ENCODE measurements at regions not wholly inside any gene's neighbourhood (a gene's known extent, or its start where the extent isn't known, plus 50 kb on each side); places are given as distances from the start of the nearest gene placed in this dataset.
"Not testable (repeated sequence)": the region's sequence is repeated elsewhere in the genome, so short reads cannot be mapped to it uniquely, and the experiment has no call there.

DNA sequence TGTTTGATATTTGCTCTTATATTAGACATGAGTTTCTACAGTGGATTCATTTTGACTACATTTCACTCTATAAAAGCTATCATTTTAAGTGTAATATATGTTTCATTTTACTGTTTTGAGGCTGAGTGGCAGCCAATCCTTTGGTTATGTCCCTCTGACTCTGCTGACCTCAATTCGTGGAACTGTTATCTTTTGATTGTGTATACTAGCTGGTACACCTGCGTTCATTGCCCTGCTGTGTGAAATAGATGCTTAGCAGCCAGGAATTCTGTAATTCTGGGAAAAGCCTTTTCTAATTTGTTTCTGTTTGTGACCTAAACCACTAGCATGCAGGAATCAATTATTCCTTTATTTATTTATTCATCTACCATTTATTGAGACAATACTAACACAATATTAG is 269.4 kb upstream of the CT83 start:
- TF ChIP-seq YY1 (IDR thresholded peaks at IDR 0.05; ENCODE audit: insufficient read depth, insufficient read length) (no peak), ZNF274 (IDR thresholded peaks at IDR 0.05; ENCODE audit: low read depth, low read length) (no peak), SUZ12 (IDR thresholded peaks at IDR 0.05; ENCODE audit: extremely low read depth, insufficient read depth, insufficient read length) (no peak)
- no peaks in the 10 kb centered on the region for H3K27me3 ChIP-seq (ENCODE audit: insufficient read depth, insufficient read length)
- no peaks in the 10 kb centered on the region for H3K4me1 ChIP-seq (ENCODE audit: insufficient read depth, insufficient read length)
- H3K9ac ChIP-seq (ENCODE audit: insufficient read length, low read depth) = no peak overlapping the region
- H3K36me3 ChIP-seq (ENCODE audit: insufficient read depth, insufficient read length, low read length) = no peaks in the 10 kb centered on the region
- no peak for DNase-seq (ENCODE audit: low read depth, low spot score)
- H3K4me3 ChIP-seq (ENCODE audit: insufficient read length, low read depth) = no peak overlapping the region
- no peaks in the 10 kb centered on the region for H3K9me3 ChIP-seq (ENCODE audit: insufficient read depth, low read length)

DNA sequence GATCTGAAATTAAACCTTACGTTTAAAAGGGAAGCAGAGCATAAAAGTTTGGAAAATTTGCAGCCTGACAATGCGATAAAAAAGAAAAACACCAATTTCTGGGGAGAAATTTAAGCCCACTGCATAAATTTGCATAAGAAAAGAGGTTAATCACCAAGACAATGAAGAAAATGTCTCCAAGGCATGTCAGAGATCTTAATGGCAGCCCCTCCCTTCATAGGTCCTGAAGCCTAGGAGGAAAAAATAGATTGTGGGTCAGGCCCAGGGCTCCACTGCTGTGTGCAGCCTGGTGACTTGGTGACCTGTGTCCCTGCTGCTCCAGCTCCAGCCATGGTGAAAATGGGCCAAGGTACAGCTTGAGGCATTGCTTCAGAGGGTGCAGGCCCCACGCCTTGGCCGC is 264.0 kb upstream of the CT83 start:
- Histone ChIP-seq H3K27me3 (ENCODE audit: insufficient read depth, insufficient read length) (no peaks in the 10 kb centered on the region), H3K36me3 (ENCODE audit: insufficient read depth, insufficient read length, low read length) (no peaks in the 10 kb centered on the region), H3K9ac (ENCODE audit: insufficient read length, low read depth) (no peak overlapping the region), H3K4me3 (ENCODE audit: insufficient read length, low read depth) (no peak overlapping the region), H3K4me1 (ENCODE audit: insufficient read depth, insufficient read length) (no peaks in the 10 kb centered on the region), H3K9me3 (ENCODE audit: insufficient read depth, low read length) (no peaks in the 10 kb centered on the region)
- DNase-seq (ENCODE audit: low read depth, low spot score) = peak; percentile 33
- TF ChIP-seq YY1 (IDR thresholded peaks at IDR 0.05; ENCODE audit: insufficient read depth, insufficient read length) (no peak), SUZ12 (IDR thresholded peaks at IDR 0.05; ENCODE audit: extremely low read depth, insufficient read depth, insufficient read length) (no peak), ZNF274 (IDR thresholded peaks at IDR 0.05; ENCODE audit: low read depth, low read length) (no peak)

DNA sequence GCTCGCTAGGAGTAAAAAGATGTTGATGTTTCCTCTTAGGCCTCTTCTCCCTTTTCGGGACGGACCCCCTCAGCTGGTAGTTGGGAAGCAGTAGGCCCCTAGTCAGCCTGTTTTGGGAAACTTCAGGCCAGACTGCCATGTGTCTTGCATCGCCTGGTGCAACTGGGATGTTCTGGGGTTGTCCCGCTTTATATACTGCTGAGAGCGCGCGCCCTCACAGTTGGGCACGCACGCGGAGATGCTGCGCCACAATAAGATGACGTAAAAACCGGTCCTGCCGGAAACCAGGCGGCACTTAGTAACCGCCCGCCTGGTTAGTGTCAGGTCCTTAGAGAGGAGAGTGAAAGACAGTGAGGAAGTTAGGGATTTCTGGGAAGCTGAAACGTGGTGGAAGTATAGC is 231.3 kb upstream of the CT83 start:
- TF ChIP-seq ZNF274 (IDR thresholded peaks at IDR 0.05; ENCODE audit: low read depth, low read length) = no peak
- Histone ChIP-seq H3K36me3 (ENCODE audit: insufficient read depth, insufficient read length, low read length) (no peaks in the 10 kb centered on the region), H3K4me3 (ENCODE audit: insufficient read length, low read depth) (no peak overlapping the region), H3K4me1 (ENCODE audit: insufficient read depth, insufficient read length) (no peaks in the 10 kb centered on the region), H3K27me3 (ENCODE audit: insufficient read depth, insufficient read length) (no peaks in the 10 kb centered on the region), H3K9ac (ENCODE audit: insufficient read length, low read depth) (no peak overlapping the region), H3K9me3 (ENCODE audit: insufficient read depth, low read length) (no peaks in the 10 kb centered on the region)
- no peak for DNase-seq (ENCODE audit: low read depth, low spot score)

DNA sequence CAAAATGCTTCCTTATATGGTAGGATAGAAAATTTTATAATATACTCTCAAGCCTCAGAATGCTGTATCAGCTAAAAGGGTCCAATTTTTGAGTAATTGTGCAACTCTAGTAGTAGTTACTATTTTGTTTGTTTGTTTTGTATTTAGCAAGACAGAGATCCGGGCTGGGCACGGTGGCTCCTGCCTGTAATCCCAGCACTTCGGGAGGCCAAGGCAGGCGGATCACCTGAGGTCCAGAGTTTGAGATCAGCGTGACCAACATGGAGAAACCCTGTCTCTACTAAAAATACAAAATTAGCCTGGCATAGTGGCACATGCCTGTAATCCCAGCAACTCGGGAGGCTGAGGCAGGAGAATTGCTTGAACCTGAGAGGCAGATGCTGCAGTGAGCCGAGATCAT is 216.8 kb upstream of the CT83 start:
- DNase-seq (ENCODE audit: low read depth, low spot score); H3K4me3 ChIP-seq (ENCODE audit: insufficient read length, low read depth); H3K36me3 ChIP-seq (ENCODE audit: insufficient read depth, insufficient read length, low read length); H3K9ac ChIP-seq (ENCODE audit: insufficient read length, low read depth); H3K9me3 ChIP-seq (ENCODE audit: insufficient read depth, low read length); H3K27me3 ChIP-seq (ENCODE audit: insufficient read depth, insufficient read length); H3K4me1 ChIP-seq (ENCODE audit: insufficient read depth, insufficient read length): not testable (repeated sequence)

DNA sequence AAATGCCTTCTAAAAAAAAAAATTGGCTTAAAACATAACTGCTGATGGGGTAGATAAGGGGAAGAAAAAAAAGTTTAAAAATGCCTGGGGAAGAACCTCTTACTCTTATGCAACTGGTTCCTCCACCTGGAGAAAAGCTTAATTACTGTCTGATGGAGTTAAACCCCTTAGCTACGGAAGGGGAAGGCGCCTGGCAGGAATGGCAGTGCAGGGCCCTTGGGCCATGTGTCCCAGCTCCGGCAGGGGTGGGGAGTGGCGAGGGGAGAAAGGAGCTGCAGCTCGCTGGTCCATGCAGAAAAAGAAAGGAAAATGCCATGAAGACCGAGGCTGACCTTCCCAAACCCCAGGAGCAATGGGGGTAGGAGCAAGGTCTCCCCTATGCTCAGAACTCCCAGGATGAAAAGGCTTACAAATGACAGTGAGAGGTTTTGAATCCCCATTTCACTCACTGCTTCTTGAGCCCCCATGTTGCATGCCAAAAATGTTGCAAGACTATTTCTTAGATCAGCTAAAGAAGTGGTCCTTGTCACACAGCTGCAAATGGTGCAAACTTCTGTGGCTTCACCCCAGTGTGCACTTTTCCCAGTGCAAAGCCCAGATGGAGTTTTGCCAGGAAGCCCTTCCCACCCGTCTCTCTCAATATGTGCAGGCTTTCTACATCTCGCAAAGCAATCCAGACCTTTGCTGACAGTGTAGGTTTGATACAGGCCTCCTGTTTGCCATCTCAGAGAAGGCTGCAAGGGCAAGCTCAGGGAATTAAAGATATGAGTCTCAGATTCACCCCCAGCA is 204.8 kb upstream of the CT83 start:
- no peak overlapping the region for H3K4me3 ChIP-seq (ENCODE audit: insufficient read length, low read depth)
- H3K27me3 ChIP-seq (ENCODE audit: insufficient read depth, insufficient read length) = no peaks in the 10 kb centered on the region
- no peak for TF ChIP-seq YY1 (IDR thresholded peaks at IDR 0.05; ENCODE audit: insufficient read depth, insufficient read length)
- TF ChIP-seq SUZ12 (IDR thresholded peaks at IDR 0.05; ENCODE audit: extremely low read depth, insufficient read depth, insufficient read length) = no peak
- no peak for TF ChIP-seq ZNF274 (IDR thresholded peaks at IDR 0.05; ENCODE audit: low read depth, low read length)
- no peaks in the 10 kb centered on the region for H3K4me1 ChIP-seq (ENCODE audit: insufficient read depth, insufficient read length)
- H3K9ac ChIP-seq (ENCODE audit: insufficient read length, low read depth) = no peak overlapping the region
- no peaks in the 10 kb centered on the region for H3K36me3 ChIP-seq (ENCODE audit: insufficient read depth, insufficient read length, low read length)
- H3K9me3 ChIP-seq (ENCODE audit: insufficient read depth, low read length) = no peaks in the 10 kb centered on the region
- DNase-seq (ENCODE audit: low read depth, low spot score) = no peak

DNA sequence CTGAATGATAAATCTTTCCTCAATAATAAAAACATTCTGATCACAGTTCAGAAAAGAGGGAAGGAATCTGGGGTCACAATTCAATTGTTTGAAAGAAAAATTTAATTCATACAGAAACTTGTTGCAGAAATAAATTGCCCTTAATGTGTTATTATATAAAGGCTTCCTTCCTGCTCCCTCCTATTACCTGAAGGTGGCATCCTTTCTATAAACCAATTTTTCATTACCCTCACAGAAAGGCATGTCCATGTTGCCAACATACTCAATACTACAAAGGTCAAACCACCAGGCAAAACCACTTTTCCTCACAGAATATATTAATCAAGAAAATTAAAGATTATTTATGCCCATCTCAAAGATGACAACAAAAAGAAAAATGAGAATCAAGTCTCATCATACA is 194.3 kb upstream of the CT83 start:
- no peak overlapping the region for H3K4me3 ChIP-seq (ENCODE audit: insufficient read length, low read depth)
- no peaks in the 10 kb centered on the region for H3K27me3 ChIP-seq (ENCODE audit: insufficient read depth, insufficient read length)
- TF ChIP-seq SUZ12 (IDR thresholded peaks at IDR 0.05; ENCODE audit: extremely low read depth, insufficient read depth, insufficient read length) (no peak), ZNF274 (IDR thresholded peaks at IDR 0.05; ENCODE audit: low read depth, low read length) (no peak), YY1 (IDR thresholded peaks at IDR 0.05; ENCODE audit: insufficient read depth, insufficient read length) (no peak)
- H3K4me1 ChIP-seq (ENCODE audit: insufficient read depth, insufficient read length) = no peaks in the 10 kb centered on the region
- H3K9me3 ChIP-seq (ENCODE audit: insufficient read depth, low read length) = no peaks in the 10 kb centered on the region
- H3K36me3 ChIP-seq (ENCODE audit: insufficient read depth, insufficient read length, low read length) = no peaks in the 10 kb centered on the region
- DNase-seq (ENCODE audit: low read depth, low spot score) = no peak
- no peak overlapping the region for H3K9ac ChIP-seq (ENCODE audit: insufficient read length, low read depth)

DNA sequence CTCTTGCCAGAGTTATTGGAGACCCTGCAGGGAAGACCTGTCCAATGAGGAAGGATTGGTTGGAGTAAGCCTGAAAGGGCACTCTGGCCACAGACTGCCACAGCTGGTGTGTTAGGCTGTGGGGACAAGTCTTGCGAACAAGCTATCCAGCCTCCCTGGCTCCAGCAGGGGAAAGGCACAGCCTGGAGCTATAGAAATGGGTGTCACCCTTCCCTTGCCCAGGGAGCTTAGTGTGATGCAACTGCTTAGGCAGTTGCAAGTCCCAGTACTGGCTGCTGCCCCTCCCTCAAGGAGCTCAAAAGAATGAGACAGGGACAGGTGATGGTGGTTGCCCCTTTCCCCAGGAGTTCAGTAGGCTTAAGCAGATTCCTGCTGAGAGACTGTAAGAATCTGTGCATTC is 165.7 kb upstream of the CT83 start:
- H3K9me3 ChIP-seq (ENCODE audit: insufficient read depth, low read length) = no peaks in the 10 kb centered on the region
- no peaks in the 10 kb centered on the region for H3K4me1 ChIP-seq (ENCODE audit: insufficient read depth, insufficient read length)
- H3K36me3 ChIP-seq (ENCODE audit: insufficient read depth, insufficient read length, low read length) = no peaks in the 10 kb centered on the region
- no peak overlapping the region for H3K9ac ChIP-seq (ENCODE audit: insufficient read length, low read depth)
- no peak for DNase-seq (ENCODE audit: low read depth, low spot score)
- H3K4me3 ChIP-seq (ENCODE audit: insufficient read length, low read depth) = no peak overlapping the region
- no peaks in the 10 kb centered on the region for H3K27me3 ChIP-seq (ENCODE audit: insufficient read depth, insufficient read length)
- TF ChIP-seq ZNF274 (IDR thresholded peaks at IDR 0.05; ENCODE audit: low read depth, low read length) (no peak), SUZ12 (IDR thresholded peaks at IDR 0.05; ENCODE audit: extremely low read depth, insufficient read depth, insufficient read length) (no peak), YY1 (IDR thresholded peaks at IDR 0.05; ENCODE audit: insufficient read depth, insufficient read length) (no peak)

DNA sequence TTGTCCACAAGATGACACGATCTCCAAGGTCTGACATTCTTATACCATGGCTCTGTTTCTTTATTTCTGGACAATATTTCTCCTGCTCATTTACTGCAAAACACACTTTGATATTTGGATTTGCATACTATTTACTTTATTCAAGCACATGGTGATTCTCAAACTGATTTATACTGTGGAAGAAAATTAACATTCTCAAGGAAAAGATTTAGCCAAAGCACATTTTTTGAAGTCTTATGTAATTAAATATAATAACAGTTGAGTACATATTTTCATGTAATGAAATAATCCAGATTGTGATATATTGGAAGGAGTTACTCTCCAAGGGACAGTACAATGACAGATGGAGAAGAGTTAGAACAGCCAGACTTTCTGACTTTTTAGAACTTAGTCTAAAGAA is 155.8 kb upstream of the CT83 start:
- TF ChIP-seq YY1 (IDR thresholded peaks at IDR 0.05; ENCODE audit: insufficient read depth, insufficient read length) (no peak), SUZ12 (IDR thresholded peaks at IDR 0.05; ENCODE audit: extremely low read depth, insufficient read depth, insufficient read length) (no peak), ZNF274 (IDR thresholded peaks at IDR 0.05; ENCODE audit: low read depth, low read length) (no peak)
- Histone ChIP-seq H3K36me3 (ENCODE audit: insufficient read depth, insufficient read length, low read length) (no peaks in the 10 kb centered on the region), H3K9me3 (ENCODE audit: insufficient read depth, low read length) (no peaks in the 10 kb centered on the region), H3K27me3 (ENCODE audit: insufficient read depth, insufficient read length) (no peaks in the 10 kb centered on the region), H3K4me1 (ENCODE audit: insufficient read depth, insufficient read length) (no peaks in the 10 kb centered on the region), H3K4me3 (ENCODE audit: insufficient read length, low read depth) (no peak overlapping the region), H3K9ac (ENCODE audit: insufficient read length, low read depth) (no peak overlapping the region)
- no peak for DNase-seq (ENCODE audit: low read depth, low spot score)
